Activated CD8-positive, alpha-beta T cell treated with anti-CD3 and anti-CD28 coated beads for 36 hours (primary cell): ENCODE measurements at regions not wholly inside any gene's neighbourhood (a gene's known extent, or its start where the extent isn't known, plus 50 kb on each side); places are given as distances from the start of the nearest gene placed in this dataset.
A peak's percentile ranks its signal among the peaks of the same experiment; 100 is the strongest.
"Not testable (repeated sequence)": the region's sequence is repeated elsewhere in the genome, so short reads cannot be mapped to it uniquely, and the experiment has no call there.

Experiments
- ATAC-seq: fragments of 200-7000 bp; cut with Tn5 transposase; one replicate; pipeline ENCODE4 v1.10.0; 2021; ENCODE audit warnings: mild to moderate bottlenecking, moderate library complexity
- CTCF ChIA-PET: fragments of 350-600 bp; sonication (Branson Sonifier 250); formaldehyde crosslinking; loops from one replicate; lab custom pipeline; 2021; ENCODE audit warnings: antibody characterized with exemption; lab: Charles Lee
- POLR2A ChIA-PET: fragments of 350-600 bp; sonication (Branson Sonifier 250); formaldehyde crosslinking; loops from one replicate; lab custom pipeline; 2021; ENCODE audit warnings: antibody characterized with exemption; lab: Charles Lee
- DNase-seq: peaks from one replicate; pipeline ENCODE4 v3.0.0-alpha.2; 2020
- H3K27ac Mint-ChIP-seq: one replicate; pipeline ENCODE4 v1.8.0; 2021; ENCODE audit warnings: mild to moderate bottlenecking, mixed read lengths
- H3K27me3 Mint-ChIP-seq: one replicate; pipeline ENCODE4 v1.8.0; 2021; ENCODE audit warnings: mixed read lengths
- H3K36me3 Mint-ChIP-seq: one replicate; pipeline ENCODE4 v1.8.0; 2021; ENCODE audit warnings: low read depth, mixed read lengths
- H3K4me1 Mint-ChIP-seq: one replicate; pipeline ENCODE4 v1.8.0; 2021; ENCODE audit warnings: low read depth, mixed read lengths
- H3K4me3 Mint-ChIP-seq: one replicate; pipeline ENCODE4 v1.8.0; 2021; ENCODE audit warnings: mild to moderate bottlenecking, moderate library complexity, mixed read lengths
- H3K9me3 Mint-ChIP-seq: one replicate; pipeline ENCODE4 v1.8.0; 2021; ENCODE audit warnings: mixed read lengths
- CTCF ChIP-seq: fragments of 200-600 bp; IDR thresholded peaks from one replicate; pipeline ENCODE4 v1.8.0; 2022; ENCODE audit warnings: antibody characterized with exemption, mild to moderate bottlenecking
- intact Hi-C: fragments of 100-400 bp; cut with micrococcal nuclease; formaldehyde crosslinking; loops from one replicate; pipeline ENCODE4 v1.10.0; 2022

GRCh38 chr20:29790510-29790909 lies 1467.0 kb upstream of the DEFB115 start:
- CTCF ChIA-PET = no interaction called here
- intact Hi-C loops = no loop called here
- Mint-ChIP-seq H3K27ac (no peak overlapping the region), H3K4me1 (no peaks in the 10 kb centered on the region), H3K4me3 (no peak overlapping the region), H3K9me3 (peaks cover 21% of the 10 kb centered on the region), H3K36me3 (no peaks in the 10 kb centered on the region), H3K27me3 (peaks cover 2% of the 10 kb centered on the region)
- POLR2A ChIA-PET = no interaction called here
- TF ChIP-seq CTCF = no peak
- no peak for DNase-seq
- ATAC-seq = no peak

- H3K27ac Mint-ChIP-seq, H3K36me3 Mint-ChIP-seq, intact Hi-C loops: not testable (repeated sequence)
These were observed 1426.0 kb upstream of the DEFB115 start for GRCh38 chr20:29831508-29831907.

GRCh38 chr20:29868014-29868413 lies 1389.5 kb upstream of the DEFB115 start:
- H3K27me3 Mint-ChIP-seq, H3K9me3 Mint-ChIP-seq, POLR2A ChIA-PET, H3K27ac Mint-ChIP-seq, H3K4me1 Mint-ChIP-seq, intact Hi-C loops, DNase-seq, ATAC-seq, H3K4me3 Mint-ChIP-seq, H3K36me3 Mint-ChIP-seq, CTCF ChIA-PET: not testable (repeated sequence)

More at GRCh38 chr20:29831508-29831907, 1426.0 kb upstream of the DEFB115 start:
- H3K4me3 Mint-ChIP-seq, H3K27me3 Mint-ChIP-seq, H3K9me3 Mint-ChIP-seq, H3K4me1 Mint-ChIP-seq, POLR2A ChIA-PET, CTCF ChIA-PET, ATAC-seq, DNase-seq: not testable (repeated sequence)

- H3K4me1 Mint-ChIP-seq, intact Hi-C loops, H3K27ac Mint-ChIP-seq, DNase-seq, ATAC-seq, POLR2A ChIA-PET, H3K27me3 Mint-ChIP-seq, CTCF ChIA-PET, H3K36me3 Mint-ChIP-seq, H3K4me3 Mint-ChIP-seq, H3K9me3 Mint-ChIP-seq: not testable (repeated sequence)
These were observed 1388.8 kb upstream of the DEFB115 start for GRCh38 chr20:29868688-29869087.

- H3K36me3 Mint-ChIP-seq, H3K27me3 Mint-ChIP-seq, H3K4me3 Mint-ChIP-seq, H3K4me1 Mint-ChIP-seq, ATAC-seq, H3K9me3 Mint-ChIP-seq, CTCF ChIA-PET, DNase-seq, POLR2A ChIA-PET, H3K27ac Mint-ChIP-seq: not testable (repeated sequence)
- intact Hi-C loops = loop anchor here (10.0 kb wide), 1 partner anchor 747 kb away; no protein-coding TSS in a partner anchor
These were observed 1385.6 kb upstream of the DEFB115 start for GRCh38 chr20:29871816-29872215.

- POLR2A ChIA-PET = no interaction called here
These were observed 1383.5 kb upstream of the DEFB115 start for GRCh38 chr20:29873946-29874345.

More at GRCh38 chr20:29873946-29874345, 1383.5 kb upstream of the DEFB115 start:
- Mint-ChIP-seq H3K36me3 (peaks cover 13% of the 10 kb centered on the region), H3K27me3 (no peaks in the 10 kb centered on the region), H3K27ac (no peak overlapping the region), H3K9me3 (peaks cover 21% of the 10 kb centered on the region), H3K4me3 (no peak overlapping the region), H3K4me1 (no peaks in the 10 kb centered on the region)
- ATAC-seq = no peak
- TF ChIP-seq CTCF = no peak
- CTCF ChIA-PET = no interaction called here
- peak; percentile 51 for DNase-seq
- intact Hi-C loops = loop anchor here (10.0 kb wide), 1 partner anchor 749 kb away; no protein-coding TSS in a partner anchor
